Vagina (tissue), 2 donors: ENCODE measurements at regions not wholly inside any gene's neighbourhood (a gene's known extent, or its start where the extent isn't known, plus 50 kb on each side); places are given as distances from the start of the nearest gene placed in this dataset.

Experiments used
- CTCF ChIP-seq, 3 experiments: fragments of 450-650 bp in 2 of 3; fragments of 200-600 bp in 1 of 3; sonication (generic) in 1 of 3; IDR thresholded peaks; one replicate each; pipeline ENCODE4 v1.5.1; 2017 to 2019; ENCODE audit warnings: antibody characterized with exemption in 3 of 3, mild to moderate bottlenecking in 2 of 3, moderate library complexity in 2 of 3
- POLR2A ChIP-seq, 2 donors: fragments of 450-650 bp; IDR thresholded peaks; one replicate each; pipeline ENCODE4 v1.6.1; 2017; ENCODE audit warnings: antibody characterized with exemption in 2 of 2, mild to moderate bottlenecking in 2 of 2, moderate library complexity in 2 of 2
- POLR2AphosphoS5 ChIP-seq, 2 donors: sonication (generic); formaldehyde crosslinking; IDR thresholded peaks; one replicate each; pipeline ENCODE4 v1.9.0; 2017; ENCODE audit warnings: antibody characterized with exemption in 2 of 2, mild to moderate bottlenecking in 2 of 2, low read depth in 1 of 2; ENCODE audit not compliant: insufficient read depth in 1 of 2

GRCh38 chr22:47776329-47776728 lies 1013.9 kb downstream of the TBC1D22A start:
- TF ChIP-seq POLR2AphosphoS5 (IDR thresholded peaks at IDR 0.05; ENCODE audit: insufficient read depth in 1 of 2, low read depth in 1 of 2) = no peak
- no peak for TF ChIP-seq CTCF (IDR thresholded peaks at IDR 0.05)
- TF ChIP-seq POLR2A (IDR thresholded peaks at IDR 0.05) = no peak
